Mesendoderm (in vitro differentiated cells): ENCODE measurements at regions not wholly inside any gene's neighbourhood (a gene's known extent, or its start where the extent isn't known, plus 50 kb on each side); places are given as distances from the start of the nearest gene placed in this dataset.

ENCODE experiments used
- DNase-seq: peaks from one replicate; pipeline ENCODE4 v3.0.0; 2013
- H2AK5ac ChIP-seq: 2 replicates; pipeline ENCODE4 v1.6.1; 2013; ENCODE audit warnings: low read length, inconsistent platforms
- H2BK120ac ChIP-seq: 2 replicates; pipeline ENCODE4 v1.6.1; 2013; ENCODE audit warnings: low read depth, mild to moderate bottlenecking, low read length, moderate library complexity, mixed read lengths
- H2BK15ac ChIP-seq: replicated peaks from 2 replicates; pipeline ENCODE4 v1.6.1; 2013; ENCODE audit warnings: low read depth, mild to moderate bottlenecking, moderate library complexity
- H2BK5ac ChIP-seq: 2 replicates; pipeline ENCODE4 v1.6.1; 2013; ENCODE audit warnings: low read length, inconsistent platforms
- H3K18ac ChIP-seq: 2 replicates; pipeline ENCODE4 v1.6.1; 2013; ENCODE audit warnings: mild to moderate bottlenecking, low read length, mixed read lengths
- H3K23ac ChIP-seq: one replicate; pipeline ENCODE4 v1.6.1; 2013; ENCODE audit warnings: low read length
- H3K27ac ChIP-seq: 2 replicates; pipeline ENCODE4 v1.5.1; 2013; ENCODE audit warnings: low read depth, mild to moderate bottlenecking, inconsistent platforms, low read length, moderate library complexity
- H3K27me3 ChIP-seq: 2 replicates; pipeline ENCODE4 v1.6.1; 2013; ENCODE audit warnings: low read length, control low read depth, mild to moderate bottlenecking, inconsistent platforms; ENCODE audit not compliant: insufficient read depth, poor library complexity
- H3K36me3 ChIP-seq: 2 replicates; pipeline ENCODE4 v1.6.1; 2013; ENCODE audit warnings: low read length, inconsistent platforms; ENCODE audit not compliant: control insufficient read depth, insufficient read depth
- H3K4ac ChIP-seq: one replicate; pipeline ENCODE4 v1.6.1; 2013; ENCODE audit warnings: low read depth, mild to moderate bottlenecking, low read length, moderate library complexity
- H3K4me1 ChIP-seq: 2 replicates; pipeline ENCODE4 v1.6.1; 2013; ENCODE audit warnings: low read depth, low read length, inconsistent platforms; ENCODE audit not compliant: control insufficient read depth
- H3K4me2 ChIP-seq: 2 replicates; pipeline ENCODE4 v1.6.1; 2013; ENCODE audit warnings: low read length
- H3K4me3 ChIP-seq: 2 replicates; pipeline ENCODE4 v1.5.1; 2013; ENCODE audit warnings: mild to moderate bottlenecking, low read length
- H3K56ac ChIP-seq: one replicate; pipeline ENCODE4 v1.6.1; 2013; ENCODE audit warnings: low read length
- H3K79me1 ChIP-seq: 2 replicates; pipeline ENCODE4 v1.6.1; 2013; ENCODE audit warnings: low read length, inconsistent platforms
- H3K79me2 ChIP-seq: 2 replicates; pipeline ENCODE4 v1.6.1; 2013; ENCODE audit warnings: mild to moderate bottlenecking, low read length; ENCODE audit not compliant: control insufficient read depth, insufficient read depth
- H3K9ac ChIP-seq: 2 replicates; pipeline ENCODE4 v1.6.1; 2013; ENCODE audit warnings: low read length, inconsistent platforms
- H4K5ac ChIP-seq: one replicate; pipeline ENCODE4 v1.6.1; 2013; ENCODE audit warnings: low read length
- H4K8ac ChIP-seq: one replicate; pipeline ENCODE4 v1.6.1; 2013; ENCODE audit warnings: low read depth, mild to moderate bottlenecking, control low read depth, low read length, moderate library complexity
- WGBS: extraction: QIAGEN DNeasy Blood & Tissue Kit; methylation state at CpG from one replicate; pipeline ENCODE4 v1.1.7; 2013; ENCODE audit warnings: low lambda C conversion rate, missing lambda C conversion rate; ENCODE audit not compliant: insufficient coverage; ENCODE audit errors: extremely low coverage; 5-methylcytosine and 5-hydroxymethylcytosine counted together

DNA sequence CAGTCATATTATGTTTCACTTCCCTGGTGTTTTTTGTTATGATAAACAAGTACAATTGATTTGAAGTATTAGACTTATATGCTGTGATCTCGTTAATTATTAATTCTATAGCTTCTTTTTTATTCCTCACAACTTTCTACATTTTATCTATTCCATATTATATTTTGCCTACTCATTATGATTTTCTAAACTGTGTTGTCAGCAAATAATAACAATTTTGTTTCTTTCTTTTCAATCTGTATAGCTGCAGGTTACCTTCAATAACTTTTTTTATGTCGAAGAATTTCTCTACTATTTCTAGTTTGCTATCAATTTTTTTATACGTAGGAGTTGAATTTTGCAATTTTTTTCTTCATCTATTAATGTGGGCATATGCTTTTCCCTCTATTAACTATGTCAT lies 304.4 kb downstream of the PCDH17 start:
- Histone ChIP-seq H2BK5ac (no peak overlapping the region), H2AK5ac (no peak overlapping the region), H3K18ac (no peak overlapping the region), H3K4me2 (no peak overlapping the region), H3K4me1 (no peaks in the 10 kb centered on the region), H4K5ac (no peak overlapping the region), H3K23ac (no peak overlapping the region), H3K27ac (no peak overlapping the region), H3K56ac (no peak overlapping the region), H2BK15ac (no peak overlapping the region), H3K4ac (no peak overlapping the region), H3K79me2 (no peaks in the 10 kb centered on the region), H4K8ac (no peak overlapping the region), H3K36me3 (no peaks in the 10 kb centered on the region), H3K79me1 (no peaks in the 10 kb centered on the region), H3K4me3 (no peak overlapping the region), H2BK120ac (no peak overlapping the region), H3K9ac (no peak overlapping the region), H3K27me3 (no peaks in the 10 kb centered on the region)
- DNase-seq: no peak
- WGBS: no CpG with 5 or more reads among the region's 3 CpGs

DNA sequence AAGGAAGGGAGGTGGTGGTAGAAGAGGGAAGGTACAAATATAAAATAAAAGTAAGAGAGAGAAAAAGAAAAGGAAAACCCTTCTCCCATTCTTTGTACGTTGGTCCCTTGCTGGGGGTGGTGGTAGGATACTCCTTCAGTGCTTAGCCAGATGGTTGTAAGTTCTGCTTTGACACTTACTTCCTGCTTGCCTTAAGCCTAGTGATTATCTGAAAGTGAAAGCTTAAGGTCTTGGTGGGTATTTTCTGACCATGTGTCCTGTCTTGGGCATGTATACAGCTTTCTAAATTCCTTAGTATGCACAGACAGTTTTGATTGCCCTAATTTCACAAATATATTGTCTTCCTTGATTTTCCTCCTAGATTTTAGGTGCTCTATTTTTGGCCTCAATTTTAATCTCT lies 314.8 kb downstream of the PCDH17 start:
- Histone ChIP-seq H3K9ac (no peak overlapping the region), H2BK15ac (no peak overlapping the region), H3K4ac (no peak overlapping the region), H3K4me3 (no peak overlapping the region), H3K27ac (no peak overlapping the region), H3K36me3 (no peaks in the 10 kb centered on the region), H2BK120ac (no peak overlapping the region), H3K79me2 (no peaks in the 10 kb centered on the region), H2AK5ac (no peak overlapping the region), H3K4me2 (no peak overlapping the region), H3K56ac (no peak overlapping the region), H3K23ac (no peak overlapping the region), H4K8ac (no peak overlapping the region), H3K27me3 (no peaks in the 10 kb centered on the region), H4K5ac (no peak overlapping the region), H2BK5ac (no peak overlapping the region), H3K18ac (no peak overlapping the region), H3K79me1 (no peaks in the 10 kb centered on the region), H3K4me1 (no peaks in the 10 kb centered on the region)
- DNase-seq: peak; percentile 14
- WGBS: no CpG with 5 or more reads among the region's 1 CpG

DNA sequence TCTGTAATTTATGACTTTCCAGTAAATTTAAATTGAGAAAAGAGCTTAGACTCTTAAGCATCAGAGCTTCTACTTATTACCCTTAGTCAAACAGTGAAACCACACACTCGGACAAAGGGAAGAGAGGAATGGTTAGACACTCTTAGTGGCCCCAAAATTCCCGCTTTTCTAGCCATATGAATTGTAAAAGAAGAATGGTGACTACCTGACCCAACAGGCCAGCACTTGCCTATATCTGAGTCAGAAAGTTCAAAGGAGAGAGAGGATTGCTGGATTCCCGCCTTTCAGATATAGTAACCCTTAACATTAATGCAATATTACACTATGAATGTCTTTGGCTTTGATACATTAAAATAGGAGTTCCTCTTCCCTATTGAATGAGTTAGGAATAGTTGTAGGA lies 317.3 kb downstream of the PCDH17 start:
- Histone ChIP-seq H3K4me1 (no peaks in the 10 kb centered on the region), H4K5ac (no peak overlapping the region), H2BK120ac (no peak overlapping the region), H3K56ac (no peak overlapping the region), H3K79me1 (no peaks in the 10 kb centered on the region), H3K36me3 (no peaks in the 10 kb centered on the region), H3K4me2 (no peak overlapping the region), H4K8ac (no peak overlapping the region), H2AK5ac (no peak overlapping the region), H3K4ac (no peak overlapping the region), H3K18ac (no peak overlapping the region), H2BK5ac (no peak overlapping the region), H3K27ac (no peak overlapping the region), H3K9ac (no peak overlapping the region), H3K23ac (no peak overlapping the region), H3K4me3 (no peak overlapping the region), H2BK15ac (no peak overlapping the region), H3K79me2 (no peaks in the 10 kb centered on the region), H3K27me3 (no peaks in the 10 kb centered on the region)
- DNase-seq: no peak
- WGBS: no CpG with 5 or more reads among the region's 3 CpGs

DNA sequence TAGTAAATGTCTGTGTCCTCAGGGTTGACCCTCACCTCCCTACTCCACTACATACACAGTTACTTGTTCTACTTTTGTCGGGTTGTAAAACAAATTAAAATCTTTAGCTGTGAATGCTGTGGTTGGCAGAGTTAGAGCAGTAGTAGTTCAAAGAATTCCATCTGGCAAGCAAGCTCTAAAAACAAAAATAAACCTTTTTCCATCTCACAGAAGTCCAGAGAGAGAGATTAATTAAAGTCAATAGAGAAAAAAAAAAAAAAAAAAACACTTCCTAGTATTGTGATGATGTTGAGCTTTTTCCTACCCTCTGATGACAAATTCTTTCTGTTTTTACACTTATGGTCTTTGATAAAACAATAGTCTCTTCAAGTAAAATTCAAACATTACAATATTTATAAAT lies 338.4 kb downstream of the PCDH17 start:
- WGBS: no CpG with 5 or more reads among the region's 1 CpG
- Histone ChIP-seq H2BK120ac (no peak overlapping the region), H3K23ac (no peak overlapping the region), H2BK5ac (no peak overlapping the region), H3K36me3 (no peaks in the 10 kb centered on the region), H2AK5ac (no peak overlapping the region), H3K4ac (no peak overlapping the region), H3K56ac (no peak overlapping the region), H2BK15ac (no peak overlapping the region), H3K4me2 (no peak overlapping the region), H3K4me3 (no peak overlapping the region), H3K4me1 (no peaks in the 10 kb centered on the region), H3K79me1 (no peaks in the 10 kb centered on the region), H4K8ac (no peak overlapping the region), H3K79me2 (no peaks in the 10 kb centered on the region), H3K27ac (no peak overlapping the region), H3K18ac (no peak overlapping the region), H3K27me3 (no peaks in the 10 kb centered on the region), H4K5ac (no peak overlapping the region), H3K9ac (no peak overlapping the region)
- DNase-seq: no peak

DNA sequence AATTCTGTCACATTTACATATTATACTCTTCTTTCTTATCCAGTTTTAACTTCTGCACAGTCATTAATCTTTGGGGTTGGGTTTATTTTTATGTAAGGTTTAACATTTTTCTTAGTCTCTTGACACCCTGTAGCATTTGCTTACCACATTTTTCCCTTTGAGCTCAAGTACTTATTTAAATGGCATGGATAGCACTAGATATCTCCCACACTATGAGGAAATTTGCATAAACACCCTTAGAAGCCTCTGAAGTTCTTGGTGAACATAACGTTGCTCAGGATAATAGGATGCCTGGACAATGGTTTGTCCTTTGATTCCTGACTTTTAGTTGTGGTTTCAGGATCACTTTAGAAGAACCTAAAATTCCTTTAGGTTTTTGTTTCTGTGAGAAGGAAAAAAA lies 338.9 kb downstream of the PCDH17 start:
- Histone ChIP-seq H2BK120ac (no peak overlapping the region), H3K36me3 (no peaks in the 10 kb centered on the region), H3K4me1 (no peaks in the 10 kb centered on the region), H2BK5ac (no peak overlapping the region), H3K23ac (no peak overlapping the region), H4K8ac (no peak overlapping the region), H3K79me2 (no peaks in the 10 kb centered on the region), H3K56ac (no peak overlapping the region), H3K9ac (no peak overlapping the region), H3K27ac (no peak overlapping the region), H2BK15ac (no peak overlapping the region), H4K5ac (no peak overlapping the region), H3K79me1 (no peaks in the 10 kb centered on the region), H3K4me3 (no peak overlapping the region), H3K27me3 (no peaks in the 10 kb centered on the region), H3K4me2 (no peak overlapping the region), H2AK5ac (no peak overlapping the region), H3K18ac (no peak overlapping the region), H3K4ac (no peak overlapping the region)
- no CpG with 5 or more reads among the region's 1 CpG for WGBS
- peak; percentile 4 for DNase-seq

DNA sequence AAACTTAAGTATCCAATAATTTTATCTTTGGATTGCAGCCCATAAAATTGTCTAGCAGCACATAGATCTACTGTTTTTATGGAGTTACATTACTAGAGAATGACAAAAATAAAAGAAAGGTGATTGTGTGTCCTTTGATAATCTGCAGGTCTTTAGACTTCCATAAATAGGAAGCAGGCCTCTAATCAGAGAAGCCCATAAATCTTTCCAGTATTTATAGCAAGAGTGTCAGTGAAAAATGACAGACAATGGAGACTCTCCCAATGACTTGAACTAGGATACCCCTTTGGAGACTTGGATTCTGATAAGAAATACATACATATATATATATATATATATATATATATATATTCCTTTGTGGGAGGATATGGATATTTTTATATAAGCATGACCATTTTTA lies 351.2 kb downstream of the PCDH17 start:
- Histone ChIP-seq H4K5ac (no peak overlapping the region), H3K18ac (no peak overlapping the region), H3K36me3 (no peaks in the 10 kb centered on the region), H3K4me1 (no peaks in the 10 kb centered on the region), H3K27me3 (no peaks in the 10 kb centered on the region), H3K79me2 (no peaks in the 10 kb centered on the region), H3K9ac (no peak overlapping the region), H3K4me2 (no peak overlapping the region), H2BK5ac (no peak overlapping the region), H3K4ac (no peak overlapping the region), H3K4me3 (no peak overlapping the region), H2BK15ac (no peak overlapping the region), H2AK5ac (no peak overlapping the region), H3K23ac (no peak overlapping the region), H3K79me1 (no peaks in the 10 kb centered on the region), H3K56ac (no peak overlapping the region), H3K27ac (no peak overlapping the region), H4K8ac (no peak overlapping the region), H2BK120ac (no peak overlapping the region)
- DNase-seq: no peak
